Prostate gland (tissue), 2 donors: ENCODE measurements at regions not wholly inside any gene's neighbourhood (a gene's known extent, or its start where the extent isn't known, plus 50 kb on each side); places are given as distances from the start of the nearest gene placed in this dataset.

Experiments
- CTCF ChIP-seq, 4 experiments: fragments of 200-600 bp in 2 of 4; fragments of 450-650 bp in 2 of 4; sonication (generic) in 2 of 4; IDR thresholded peaks; 1 replicate in 3 of 4; 2 replicates in 1 of 4; pipeline ENCODE4 v1.5.1; 2016 to 2019; ENCODE audit warnings: antibody characterized with exemption in 4 of 4, mild to moderate bottlenecking in 2 of 4, moderate library complexity in 2 of 4
- POLR2A ChIP-seq: fragments of 450-650 bp; IDR thresholded peaks from one replicate; pipeline ENCODE4 v1.6.1; 2016; ENCODE audit warnings: antibody characterized with exemption, mild to moderate bottlenecking

GRCh38 chr19:28443361-28443760, 769.6 kb downstream of the UQCRFS1 start:
- no peak for TF ChIP-seq POLR2A
- no peak for TF ChIP-seq CTCF (IDR thresholded peaks at IDR 0.05)
